GM12891 (cell line): ENCODE measurements at regions not wholly inside any gene's neighbourhood (a gene's known extent, or its start where the extent isn't known, plus 50 kb on each side); places are given as distances from the start of the nearest gene placed in this dataset.

ENCODE experiments used
- DNase-seq: peaks from one replicate; pipeline ENCODE4 v3.0.0; 2011; ENCODE audit warnings: low spot score; ENCODE audit not compliant: insufficient read length
- FAIRE-seq: peaks from 2 replicates; lab custom pipeline; 2011; peaks lifted over from hg19 to GRCh38; lab: Jason Lieb, UNC
- PAX5 ChIP-seq: IDR thresholded peaks from 2 replicates; pipeline ENCODE4 v1.6.1; 2011; ENCODE audit warnings: low read length, moderate library complexity, mild to moderate bottlenecking; ENCODE audit not compliant: insufficient read depth, severe bottlenecking
- POLR2A ChIP-seq: IDR thresholded peaks from 2 replicates; pipeline ENCODE4 v1.6.1; 2011; ENCODE audit warnings: low read depth, low read length, control low read depth
- POLR2AphosphoS5 ChIP-seq: IDR thresholded peaks from 2 replicates; pipeline ENCODE4 v1.6.1; 2011; ENCODE audit warnings: low read depth, low read length, control low read depth
- POU2F2 ChIP-seq: IDR thresholded peaks from 2 replicates; pipeline ENCODE4 v1.6.1; 2011; ENCODE audit warnings: low read depth, mild to moderate bottlenecking, control low read depth, low read length, moderate library complexity
- SPI1 ChIP-seq: IDR thresholded peaks from 2 replicates; pipeline ENCODE4 v1.6.1; 2011; ENCODE audit warnings: low read depth, low read length, control low read depth
- TAF1 ChIP-seq: IDR thresholded peaks from 2 replicates; pipeline ENCODE4 v1.6.1; 2011; ENCODE audit warnings: low read depth, low read length, control low read depth

GRCh38 chr2:57973621-57974186 lies 72.9 kb upstream of the VRK2 start:
- FAIRE-seq (no peak), DNase-seq (no peak)
- no peak for TF ChIP-seq TAF1
- TF ChIP-seq PAX5: no peak
- TF ChIP-seq POLR2AphosphoS5: no peak
- no peak for TF ChIP-seq POU2F2
- no peak for TF ChIP-seq SPI1
- no peak for TF ChIP-seq POLR2A

- FAIRE-seq (no peak), DNase-seq (no peak)
- TF ChIP-seq POU2F2 (no peak), POLR2A (no peak), PAX5 (no peak), POLR2AphosphoS5 (no peak), SPI1 (no peak), TAF1 (no peak)
These were observed 67.4 kb upstream of the VRK2 start for GRCh38 chr2:57979158-57979557.

GRCh38 chr2:57981083-57981768 lies 65.4 kb upstream of the VRK2 start:
- TF ChIP-seq POU2F2 (no peak), PAX5 (no peak), POLR2AphosphoS5 (no peak), TAF1 (no peak), POLR2A (no peak), SPI1 (no peak)
- no peak for DNase-seq
- FAIRE-seq: no peak

- no peak for FAIRE-seq
- no peak for DNase-seq
- TF ChIP-seq POLR2AphosphoS5 (no peak), SPI1 (no peak), TAF1 (no peak), POU2F2 (no peak), PAX5 (no peak), POLR2A (no peak)
These were observed 58.6 kb upstream of the VRK2 start for GRCh38 chr2:57987835-57988573.

- DNase-seq: no peak
- 0 out of 2 replicates have a peak, but pooled peaks have one; percentile 39 for TF ChIP-seq SPI1
- TF ChIP-seq PAX5: no peak
- FAIRE-seq: peak; percentile 57
These were observed 56.4 kb upstream of the VRK2 start for GRCh38 chr2:57990118-57990725.
